SK-N-SH (cell line): ENCODE measurements at regions not wholly inside any gene's neighbourhood (a gene's known extent, or its start where the extent isn't known, plus 50 kb on each side); places are given as distances from the start of the nearest gene placed in this dataset.

Experiments used
- CTCF ChIA-PET: fragments of 300-600, 350-600 bp; formaldehyde crosslinking; extraction: SDS; loops from one replicate; lab custom pipeline; 2021; lab: Yijun Ruan, JAX
- POLR2A ChIA-PET: fragments of 350-600 bp; sonication (Branson Sonifier 250); formaldehyde crosslinking; extraction: SDS; loops from one replicate; lab custom pipeline; 2020; ENCODE audit warnings: antibody characterized with exemption, inconsistent platforms; lab: Yijun Ruan, JAX
- DNase-seq: peaks from one replicate; pipeline ENCODE4 v3.0.0; 2012
- H2AFZ ChIP-seq: fragments of 200-600 bp; sonication (generic); 2 replicates; pipeline ENCODE4 v1.8.1; 2016; ENCODE audit warnings: antibody characterized with exemption, mild to moderate bottlenecking, low read depth
- H3F3A ChIP-seq: fragments of 200-600 bp; sonication (generic); replicated peaks from 2 replicates; pipeline ENCODE3; 2016; ENCODE audit warnings: antibody characterized with exemption, mild to moderate bottlenecking; ENCODE audit not compliant: insufficient read depth
- H3K27ac ChIP-seq, 2 experiments: fragments of 200-500 bp in 1 of 2; fragments of 200-600 bp in 1 of 2; sonication (Bioruptor generic) in 1 of 2; sonication (generic), shearing (Covaris generic) in 1 of 2; 2 replicates each; pipeline versions ENCODE4 v1.5.1 to v1.6.1; 2014 to 2016; ENCODE audit warnings: low read depth in 2 of 2, inconsistent platforms in 1 of 2, low read length in 1 of 2, mild to moderate bottlenecking in 1 of 2, mixed read lengths in 1 of 2
- H3K27me3 ChIP-seq: fragments of 200-600 bp; sonication (generic), shearing (Covaris generic); 2 replicates; pipeline ENCODE4 v1.6.1; 2016; ENCODE audit warnings: mixed run types; ENCODE audit not compliant: insufficient read depth
- H3K36me3 ChIP-seq, 2 experiments: fragments of 200-500 bp in 1 of 2; fragments of 200-600 bp in 1 of 2; sonication (Bioruptor generic) in 1 of 2; sonication (generic) in 1 of 2; replicated peaks in 1 of 2; 2 replicates each; pipeline versions ENCODE3 to v1.5.1; 2014 to 2016; ENCODE audit warnings: low read length in 1 of 2, mild to moderate bottlenecking in 1 of 2; ENCODE audit not compliant: insufficient read depth in 2 of 2, control insufficient read depth in 1 of 2
- H3K4me1 ChIP-seq, 2 experiments: fragments of 200-500 bp in 1 of 2; fragments of 200-600 bp in 1 of 2; sonication (Bioruptor generic) in 1 of 2; sonication (generic), shearing (Covaris generic) in 1 of 2; 2 replicates each; pipeline versions ENCODE4 v1.5.1 to v1.6.1; 2014 to 2016; ENCODE audit warnings: low read depth in 1 of 2, low read length in 1 of 2, mixed run types in 1 of 2; ENCODE audit not compliant: insufficient read depth in 2 of 2, control insufficient read depth in 1 of 2
- H3K4me2 ChIP-seq: fragments of 200-600 bp; sonication (generic), shearing (Covaris generic); 2 replicates; pipeline ENCODE4 v1.6.1; 2017; ENCODE audit warnings: mixed run types
- H3K4me3 ChIP-seq, 2 experiments: fragments of 200-500 bp in 1 of 2; fragments of 200-600 bp in 1 of 2; sonication (Bioruptor generic) in 1 of 2; sonication (generic), shearing (Covaris generic) in 1 of 2; 2 replicates each; pipeline versions ENCODE4 v1.5.1 to v1.8.1; 2014 to 2016; ENCODE audit warnings: low read depth in 2 of 2, inconsistent platforms in 1 of 2, low read length in 1 of 2, mild to moderate bottlenecking in 1 of 2, mixed read lengths in 1 of 2, moderate library complexity in 1 of 2
- H3K79me2 ChIP-seq: fragments of 200-600 bp; sonication (generic); 2 replicates; pipeline ENCODE4 v1.8.1; 2017; ENCODE audit warnings: mild to moderate bottlenecking; ENCODE audit not compliant: insufficient read depth
- H3K9ac ChIP-seq: fragments of 200-600 bp; sonication (generic); 2 replicates; pipeline ENCODE4 v1.6.1; 2017; ENCODE audit warnings: mixed run types
- H3K9me2 ChIP-seq: fragments of 200-600 bp; sonication (generic); 2 replicates; pipeline ENCODE4 v1.6.1; 2017; ENCODE audit warnings: mixed run types
- H3K9me3 ChIP-seq: fragments of 200-600 bp; sonication (generic); 2 replicates; pipeline ENCODE4 v1.6.1; 2017; ENCODE audit warnings: mixed run types, mild to moderate bottlenecking, moderate library complexity
- H4K20me1 ChIP-seq: fragments of 200-600 bp; sonication (generic); 2 replicates; pipeline ENCODE4 v1.6.1; 2017; ENCODE audit warnings: mild to moderate bottlenecking, mixed run types; ENCODE audit not compliant: insufficient read depth
- CHD2 ChIP-seq: fragments of 150-350 bp; IDR thresholded peaks from 2 replicates; pipeline ENCODE4 v1.6.1; 2018; ENCODE audit warnings: low read length; ENCODE audit not compliant: partially characterized antibody
- ELF1 ChIP-seq: IDR thresholded peaks from 2 replicates; pipeline ENCODE4 v1.4.0; 2012
- EP300 ChIP-seq, 2 experiments: IDR thresholded peaks; 2 replicates each; pipeline versions ENCODE4 v1.4.0 to v1.6.1; 2012; ENCODE audit warnings: borderline replicate concordance in 1 of 2, low read depth in 1 of 2, low read length in 1 of 2
- FOSL2 ChIP-seq: IDR thresholded peaks from 2 replicates; pipeline ENCODE4 v1.4.0; 2012; ENCODE audit warnings: low read depth, mild to moderate bottlenecking, moderate library complexity, borderline replicate concordance
- FOXJ3 ChIP-seq: sonication (generic); formaldehyde crosslinking; IDR thresholded peaks from 2 replicates; pipeline ENCODE4 v1.5.1; 2020; ENCODE audit warnings: mild to moderate bottlenecking, missing genetic modification reagents
- GABPA ChIP-seq: IDR thresholded peaks from 2 replicates; pipeline ENCODE4 v1.4.0; 2012; ENCODE audit warnings: low read depth, mild to moderate bottlenecking
- GATA2 ChIP-seq: sonication (generic); formaldehyde crosslinking; IDR thresholded peaks from 2 replicates; pipeline ENCODE4 v1.5.0; 2020; ENCODE audit warnings: mild to moderate bottlenecking, missing genetic modification reagents
- JUND ChIP-seq: IDR thresholded peaks from 2 replicates; pipeline ENCODE4 v1.4.0; 2012
- MEF2A ChIP-seq: IDR thresholded peaks from 2 replicates; pipeline ENCODE4 v1.4.0; 2012; ENCODE audit warnings: low read depth, borderline replicate concordance
- MXI1 ChIP-seq: IDR thresholded peaks from 2 replicates; pipeline ENCODE4 v1.6.1; 2012; ENCODE audit warnings: mild to moderate bottlenecking, low read depth, low read length, improper control_type of control experiment
- NFIC ChIP-seq: IDR thresholded peaks from 2 replicates; pipeline ENCODE4 v1.4.0; 2012; ENCODE audit warnings: borderline replicate concordance
- NRF1 ChIP-seq: IDR thresholded peaks from 2 replicates; pipeline ENCODE4 v1.6.1; 2012; ENCODE audit warnings: low read depth, mild to moderate bottlenecking, low read length
- POLR2AphosphoS5 ChIP-seq: IDR thresholded peaks from 2 replicates; pipeline ENCODE4 v1.6.1; 2012; ENCODE audit warnings: low read depth, low read length
- RAD21 ChIP-seq: IDR thresholded peaks from 2 replicates; pipeline ENCODE4 v1.6.1; 2012; ENCODE audit warnings: mild to moderate bottlenecking, low read length
- RXRA ChIP-seq: IDR thresholded peaks from 2 replicates; pipeline ENCODE4 v1.4.0; 2012; ENCODE audit warnings: low read depth, mild to moderate bottlenecking, borderline replicate concordance
- SMC3 ChIP-seq: IDR thresholded peaks from 2 replicates; pipeline ENCODE4 v1.6.1; 2012; ENCODE audit warnings: low read depth, low read length, improper control_type of control experiment
- TAF1 ChIP-seq: IDR thresholded peaks from 2 replicates; pipeline ENCODE4 v1.6.1; 2012; ENCODE audit warnings: low read depth, mild to moderate bottlenecking, low read length, moderate library complexity, borderline replicate concordance
- TCF12 ChIP-seq: IDR thresholded peaks from 2 replicates; pipeline ENCODE4 v1.4.0; 2012
- YY1 ChIP-seq: IDR thresholded peaks from 2 replicates; pipeline ENCODE4 v1.4.0; 2012; ENCODE audit warnings: low read depth, mild to moderate bottlenecking
- whole genome bisulfite sequencing: methylation state at CpG from one replicate; pipeline ENCODE4 v1.1.6; 2017; ENCODE audit warnings: low lambda C conversion rate; 5-methylcytosine and 5-hydroxymethylcytosine counted together
- TF ChIP-seq, protein P1 (sequence below): IDR thresholded peaks from 2 replicates; pipeline ENCODE4; 2012
- TF ChIP-seq, protein P2 (sequence below): IDR thresholded peaks from 2 replicates; pipeline ENCODE4 v1.6.1; 2012; ENCODE audit warnings: mild to moderate bottlenecking, low read depth, low read length, moderate library complexity
- TF ChIP-seq, protein P3 (sequence below): IDR thresholded peaks from 2 replicates; pipeline ENCODE4 v1.4.0; 2012; ENCODE audit warnings: low read depth, borderline replicate concordance

DNA sequence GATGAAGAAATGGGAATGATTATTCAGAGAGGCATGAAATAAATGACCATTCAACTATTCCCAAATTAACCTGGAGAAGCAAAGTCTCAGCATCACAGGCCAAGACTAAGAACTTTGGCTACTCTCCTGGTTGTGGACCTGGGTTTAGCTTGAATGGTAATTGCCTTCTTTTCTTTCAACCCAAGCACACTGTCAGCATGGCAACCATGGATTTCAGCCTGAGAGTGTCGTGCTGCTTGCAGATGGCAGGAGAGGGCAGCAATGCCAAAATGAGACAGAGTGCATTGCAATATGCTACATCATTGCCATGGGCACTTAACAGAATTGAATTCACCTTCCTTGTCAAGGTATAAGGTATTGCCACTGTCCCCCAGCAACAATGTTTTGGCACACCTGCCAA is 767.2 kb downstream of the REEP3 start:
- CTCF ChIA-PET = no interaction called here

DNA sequence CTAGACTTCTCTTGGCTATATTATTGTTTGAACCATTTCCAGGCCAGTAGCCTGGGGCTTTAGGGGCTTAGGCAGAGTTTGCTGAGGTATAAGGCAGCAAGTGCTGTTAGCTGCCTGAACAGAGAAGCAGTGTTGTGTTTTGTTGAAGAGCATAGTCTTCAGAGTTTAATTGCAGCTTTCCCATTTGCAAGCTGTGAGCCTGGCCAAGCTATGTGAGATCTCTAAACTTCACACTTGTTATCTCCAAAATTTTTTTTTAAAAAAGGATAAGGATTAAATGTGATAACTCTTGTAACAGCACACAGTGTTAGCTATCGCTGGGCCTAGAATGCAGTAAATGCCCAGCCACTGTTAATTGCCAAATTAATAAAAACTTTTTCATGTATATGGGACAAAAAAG is 782.4 kb downstream of the REEP3 start:
- TF ChIP-seq MXI1 = no peak
- TF ChIP-seq TAF1 = no peak
- TF ChIP-seq, protein P1, sequence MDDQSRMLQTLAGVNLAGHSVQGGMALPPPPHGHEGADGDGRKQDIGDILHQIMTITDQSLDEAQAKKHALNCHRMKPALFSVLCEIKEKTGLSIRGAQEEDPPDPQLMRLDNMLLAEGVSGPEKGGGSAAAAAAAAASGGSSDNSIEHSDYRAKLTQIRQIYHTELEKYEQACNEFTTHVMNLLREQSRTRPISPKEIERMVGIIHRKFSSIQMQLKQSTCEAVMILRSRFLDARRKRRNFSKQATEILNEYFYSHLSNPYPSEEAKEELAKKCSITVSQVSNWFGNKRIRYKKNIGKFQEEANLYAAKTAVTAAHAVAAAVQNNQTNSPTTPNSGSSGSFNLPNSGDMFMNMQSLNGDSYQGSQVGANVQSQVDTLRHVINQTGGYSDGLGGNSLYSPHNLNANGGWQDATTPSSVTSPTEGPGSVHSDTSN = no peak
- TF ChIP-seq NFIC = no peak
- no peak for TF ChIP-seq NRF1
- TF ChIP-seq, protein P2, sequence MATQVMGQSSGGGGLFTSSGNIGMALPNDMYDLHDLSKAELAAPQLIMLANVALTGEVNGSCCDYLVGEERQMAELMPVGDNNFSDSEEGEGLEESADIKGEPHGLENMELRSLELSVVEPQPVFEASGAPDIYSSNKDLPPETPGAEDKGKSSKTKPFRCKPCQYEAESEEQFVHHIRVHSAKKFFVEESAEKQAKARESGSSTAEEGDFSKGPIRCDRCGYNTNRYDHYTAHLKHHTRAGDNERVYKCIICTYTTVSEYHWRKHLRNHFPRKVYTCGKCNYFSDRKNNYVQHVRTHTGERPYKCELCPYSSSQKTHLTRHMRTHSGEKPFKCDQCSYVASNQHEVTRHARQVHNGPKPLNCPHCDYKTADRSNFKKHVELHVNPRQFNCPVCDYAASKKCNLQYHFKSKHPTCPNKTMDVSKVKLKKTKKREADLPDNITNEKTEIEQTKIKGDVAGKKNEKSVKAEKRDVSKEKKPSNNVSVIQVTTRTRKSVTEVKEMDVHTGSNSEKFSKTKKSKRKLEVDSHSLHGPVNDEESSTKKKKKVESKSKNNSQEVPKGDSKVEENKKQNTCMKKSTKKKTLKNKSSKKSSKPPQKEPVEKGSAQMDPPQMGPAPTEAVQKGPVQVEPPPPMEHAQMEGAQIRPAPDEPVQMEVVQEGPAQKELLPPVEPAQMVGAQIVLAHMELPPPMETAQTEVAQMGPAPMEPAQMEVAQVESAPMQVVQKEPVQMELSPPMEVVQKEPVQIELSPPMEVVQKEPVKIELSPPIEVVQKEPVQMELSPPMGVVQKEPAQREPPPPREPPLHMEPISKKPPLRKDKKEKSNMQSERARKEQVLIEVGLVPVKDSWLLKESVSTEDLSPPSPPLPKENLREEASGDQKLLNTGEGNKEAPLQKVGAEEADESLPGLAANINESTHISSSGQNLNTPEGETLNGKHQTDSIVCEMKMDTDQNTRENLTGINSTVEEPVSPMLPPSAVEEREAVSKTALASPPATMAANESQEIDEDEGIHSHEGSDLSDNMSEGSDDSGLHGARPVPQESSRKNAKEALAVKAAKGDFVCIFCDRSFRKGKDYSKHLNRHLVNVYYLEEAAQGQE = no peak
- TF ChIP-seq RXRA = no peak
- no peak for TF ChIP-seq RAD21
- TF ChIP-seq, protein P3, sequence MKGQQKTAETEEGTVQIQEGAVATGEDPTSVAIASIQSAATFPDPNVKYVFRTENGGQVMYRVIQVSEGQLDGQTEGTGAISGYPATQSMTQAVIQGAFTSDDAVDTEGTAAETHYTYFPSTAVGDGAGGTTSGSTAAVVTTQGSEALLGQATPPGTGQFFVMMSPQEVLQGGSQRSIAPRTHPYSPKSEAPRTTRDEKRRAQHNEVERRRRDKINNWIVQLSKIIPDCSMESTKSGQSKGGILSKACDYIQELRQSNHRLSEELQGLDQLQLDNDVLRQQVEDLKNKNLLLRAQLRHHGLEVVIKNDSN = no peak
- no peak for TF ChIP-seq TCF12
- TF ChIP-seq GABPA = no peak
- no peak for TF ChIP-seq EP300 (IDR thresholded peaks at IDR 0.05; ENCODE audit: borderline replicate concordance in 1 of 2, low read depth in 1 of 2, low read length in 1 of 2)
- TF ChIP-seq POLR2AphosphoS5 = no peak
- H3K9ac ChIP-seq = no peak overlapping the region

More for the DNA sequence above, 767.2 kb downstream of the REEP3 start:
- no peaks in the 10 kb centered on the region for H4K20me1 ChIP-seq
- TF ChIP-seq GATA2 (CRISPR knock-in tag) (no peak), GABPA (no peak), JUND (no peak), CHD2 (no peak), SMC3 (no peak), ELF1 (no peak), MXI1 (no peak), NRF1 (no peak), FOSL2 (no peak), YY1 (no peak), FOXJ3 (CRISPR knock-in tag) (no peak), MEF2A (no peak), TCF12 (no peak)
- TF ChIP-seq, all 33 proteins: peak for 0
- Histone ChIP-seq H3K9me2 (no peaks in the 10 kb centered on the region), H3K4me2 (no peak overlapping the region), H3K9ac (no peak overlapping the region), H3K4me1 (no peaks in the 10 kb centered on the region; a peak in 1 of 4 replicates), H3K36me3 (no peaks in the 10 kb centered on the region), H3K27me3 (no peaks in the 10 kb centered on the region), H3F3A (no peaks in the 10 kb centered on the region), H3K9me3 (no peaks in the 10 kb centered on the region), H2AFZ (no peak overlapping the region), H3K4me3 (no peak overlapping the region), H3K27ac (no peak overlapping the region), H3K79me2 (no peaks in the 10 kb centered on the region)
- POLR2A ChIA-PET = no interaction called here
- WGBS = 17% methylated on average over 1 of the region's 1 CpG
- DNase-seq = no peak

More for the DNA sequence above, 782.4 kb downstream of the REEP3 start:
- no peaks in the 10 kb centered on the region for H3K9me2 ChIP-seq
- H3K79me2 ChIP-seq = no peaks in the 10 kb centered on the region
- H3K36me3 ChIP-seq = no peaks in the 10 kb centered on the region
- POLR2A ChIA-PET = no interaction called here
- no peaks in the 10 kb centered on the region for H3K4me1 ChIP-seq
- H2AFZ ChIP-seq = no peak overlapping the region
- no peaks in the 10 kb centered on the region for H3K27me3 ChIP-seq
- H3K27ac ChIP-seq = no peak overlapping the region
- DNase-seq = no peak
- H3K9me3 ChIP-seq = no peaks in the 10 kb centered on the region
- no peak overlapping the region for H3K4me3 ChIP-seq
- 45% methylated on average over 1 of the region's 1 CpG for WGBS
- H3K4me2 ChIP-seq = no peak overlapping the region
- H3F3A ChIP-seq = no peaks in the 10 kb centered on the region
- CTCF ChIA-PET = no interaction called here
- no peaks in the 10 kb centered on the region for H4K20me1 ChIP-seq
